HepG2 (cell line): ENCODE measurements at regions not wholly inside any gene's neighbourhood (a gene's known extent, or its start where the extent isn't known, plus 50 kb on each side); places are given as distances from the start of the nearest gene placed in this dataset.

Experiments used
- CCAR2 ChIP-seq: fragments of 200-400 bp; formaldehyde crosslinking; optimal IDR thresholded peaks from 2 replicates; pipeline ENCODE3; 2018; ENCODE audit warnings: low read depth, mild to moderate bottlenecking, low read length, moderate library complexity
- GMEB1 ChIP-seq: sonication (generic); formaldehyde crosslinking; IDR thresholded peaks from 2 replicates; pipeline ENCODE4 v1.5.1; 2020; ENCODE audit warnings: missing genetic modification reagents, mild to moderate bottlenecking, borderline replicate concordance
- MTF1 ChIP-seq: sonication (generic); formaldehyde crosslinking; IDR thresholded peaks from 2 replicates; pipeline ENCODE4 v1.5.0; 2020; ENCODE audit warnings: missing genetic modification reagents
- ZBTB1 ChIP-seq: sonication (generic); formaldehyde crosslinking; IDR thresholded peaks from 2 replicates; pipeline ENCODE4 v1.4.0; 2020; ENCODE audit warnings: missing genetic modification reagents, borderline replicate concordance
- ZHX2 ChIP-seq, 2 experiments: sonication (generic) in 1 of 2; formaldehyde crosslinking in 1 of 2; IDR thresholded peaks; 2 replicates each; pipeline versions ENCODE4 v1.6.1 to v1.9.0; 2014 to 2022; ENCODE audit warnings: antibody characterized with exemption in 1 of 2, borderline replicate concordance in 1 of 2, inconsistent platforms in 1 of 2, low read depth in 1 of 2, missing genetic modification reagents in 1 of 2
- ZNF484 ChIP-seq: sonication (generic); formaldehyde crosslinking; IDR thresholded peaks from 2 replicates; pipeline ENCODE4 v1.5.1; 2020; ENCODE audit warnings: mild to moderate bottlenecking, low read depth, missing genetic modification reagents, borderline replicate concordance

GRCh38 chr7:68152205-68152604 lies 1155.6 kb downstream of the TYW1 start (continued):
- TF ChIP-seq CCAR2 (no peak), ZNF484 (CRISPR knock-in tag) (no peak), ZBTB1 (CRISPR knock-in tag) (no peak), ZHX2 (IDR thresholded peaks at IDR 0.05; ENCODE audit: low read depth) (no peak), ZHX2 (CRISPR knock-in tag; IDR thresholded peaks at IDR 0.05; ENCODE audit: borderline replicate concordance) (no peak), GMEB1 (CRISPR knock-in tag) (no peak), MTF1 (CRISPR knock-in tag) (no peak)
